GM12878 (cell line): ENCODE measurements at regions not wholly inside any gene's neighbourhood (a gene's known extent, or its start where the extent isn't known, plus 50 kb on each side); places are given as distances from the start of the nearest gene placed in this dataset.

ENCODE experiments used
- ATAC-seq: fragments of 200-7000 bp; cut with Tn5 transposase; 3 replicates; pipeline ENCODE4 v1.9.1; 2020; ENCODE audit warnings: mild to moderate bottlenecking, moderate library complexity
- BruUV-seq: library from RNA; stranded (reverse); fragments of 400-500 nt; replicated peaks from 2 replicates; lab custom pipeline; 2021; lab: Mats Ljungman, UMichigan
- CTCF ChIA-PET: fragments of 300-600 bp; sonication (Branson Sonifier 250); formaldehyde crosslinking; extraction: SDS; loops from one replicate; lab custom pipeline; 2021; ENCODE audit warnings: inconsistent platforms; lab: Yijun Ruan, JAX
- POLR2A ChIA-PET: fragments of 350-600 bp; formaldehyde crosslinking; extraction: SDS; loops from one replicate; lab custom pipeline; 2021; ENCODE audit warnings: inconsistent platforms; lab: Charles Lee
- RAD21 ChIA-PET: fragments of 300-600 bp; sonication (Branson Sonifier 250); formaldehyde crosslinking; loops from one replicate; lab custom pipeline; 2023; ENCODE audit warnings: antibody characterized with exemption; ENCODE audit not compliant: unreplicated experiment; lab: Charles Lee
- SMC1A ChIA-PET: fragments of 300-600 bp; sonication (Branson Sonifier 250); formaldehyde crosslinking; loops from one replicate; lab custom pipeline; 2023; ENCODE audit not compliant: unreplicated experiment, uncharacterized antibody; lab: Charles Lee
- DNase-seq: peaks from one replicate; pipeline ENCODE4 v3.0.0-alpha.2; 2011; ENCODE audit warnings: low read depth, low spot score
- FAIRE-seq: peaks from 3 replicates; lab custom pipeline; 2011; peaks lifted over from hg19 to GRCh38; lab: Jason Lieb, UNC
- H2AFZ ChIP-seq: 2 replicates; pipeline ENCODE4 v1.6.0; 2011; ENCODE audit warnings: low read depth, low read length, control low read depth; ENCODE audit not compliant: control insufficient read depth
- H3K27ac ChIP-seq: 2 replicates; pipeline ENCODE4 v1.5.1; 2011; ENCODE audit warnings: control low read depth; ENCODE audit not compliant: control insufficient read depth, insufficient read depth
- H3K27me3 ChIP-seq, 2 experiments: replicated peaks in 1 of 2; 2 replicates each; pipeline versions ENCODE4 v1.6.0 to v1.6.1; 2011; ENCODE audit warnings: low read length in 1 of 2; ENCODE audit not compliant: control insufficient read depth in 2 of 2, insufficient read depth in 2 of 2
- H3K36me3 ChIP-seq, 2 experiments: 2 replicates each; pipeline ENCODE4 v1.5.1; 2011; ENCODE audit warnings: low read length in 1 of 2; ENCODE audit not compliant: control insufficient read depth in 2 of 2, insufficient read depth in 2 of 2
- H3K4me1 ChIP-seq: 2 replicates; pipeline ENCODE4 v1.6.1; 2011; ENCODE audit warnings: mild to moderate bottlenecking, low read length, moderate library complexity, mixed read lengths; ENCODE audit not compliant: control insufficient read depth, insufficient read depth
- H3K4me2 ChIP-seq: 2 replicates; pipeline ENCODE4 v1.6.0; 2011; ENCODE audit warnings: control low read depth; ENCODE audit not compliant: control insufficient read depth, insufficient read depth
- H3K4me3 ChIP-seq: fragments of 200-600 bp; sonication (generic); 2 replicates; pipeline ENCODE4 v1.5.1; 2016
- H3K79me2 ChIP-seq: 2 replicates; pipeline ENCODE4 v1.6.0; 2011; ENCODE audit warnings: low read length; ENCODE audit not compliant: control insufficient read depth, insufficient read depth
- H3K9ac ChIP-seq: 2 replicates; pipeline ENCODE4 v1.8.0; 2011; ENCODE audit warnings: low read length, control low read depth, mixed read lengths; ENCODE audit not compliant: control insufficient read depth, insufficient read depth
- H3K9me3 ChIP-seq: replicated peaks from 3 replicates; pipeline ENCODE4 v1.5.1; 2011; ENCODE audit warnings: mild to moderate bottlenecking, low read length; ENCODE audit not compliant: control insufficient read depth, insufficient read depth
- H4K20me1 ChIP-seq: 2 replicates; pipeline ENCODE4 v1.6.0; 2011; ENCODE audit not compliant: control insufficient read depth, insufficient read depth
- BHLHE40 ChIP-seq, 2 experiments: fragments of 450-650 bp in 1 of 2; IDR thresholded peaks; 2 replicates each; pipeline ENCODE4 v1.6.1; 2011 to 2017; ENCODE audit warnings: low read depth in 2 of 2, borderline replicate concordance in 1 of 2, improper control_type of control experiment in 1 of 2, low read length in 1 of 2, mild to moderate bottlenecking in 1 of 2
- DPF2 ChIP-seq: fragments of 450-650 bp; IDR thresholded peaks from 2 replicates; pipeline ENCODE4 v1.6.1; 2017; ENCODE audit warnings: mild to moderate bottlenecking
- WGBS: methylation state at CpG from one replicate; pipeline ENCODE4 v1.1.6; 2016; ENCODE audit warnings: low lambda C conversion rate; ENCODE audit not compliant: insufficient replicate concordance, insufficient coverage; ENCODE audit errors: missing lambda C conversion rate; 5-methylcytosine and 5-hydroxymethylcytosine counted together
- in situ Hi-C: fragments of 300-500 bp; cut with MboI; formaldehyde crosslinking; loops from 9 replicates; pipeline ENCODE4 v1.14.3; 2018; ENCODE audit warnings: mixed read lengths
- intact Hi-C: fragments of 100-400 bp; cut with micrococcal nuclease; formaldehyde crosslinking; loops from one replicate; pipeline ENCODE4 v1.14.2; 2022; ENCODE audit not compliant: unreplicated experiment
- TF ChIP-seq, protein P1 (sequence below): fragments of 450-650 bp; formaldehyde crosslinking; IDR thresholded peaks from 2 replicates; pipeline ENCODE4 v1.5.0; 2022; ENCODE audit warnings: mild to moderate bottlenecking, missing genetic modification characterization
- TF ChIP-seq, protein P2 (sequence below): IDR thresholded peaks from 2 replicates; pipeline ENCODE4 v1.6.1; 2011; ENCODE audit warnings: borderline replicate concordance, low read depth, mild to moderate bottlenecking, moderate library complexity, mixed read lengths, low read length; ENCODE audit not compliant: insufficient read depth; ENCODE audit errors: extremely low read length
- TF ChIP-seq, protein P3 (sequence below): fragments of 450-650 bp; IDR thresholded peaks from 2 replicates; pipeline ENCODE4 v1.6.1; 2017; ENCODE audit warnings: mild to moderate bottlenecking, moderate library complexity

DNA sequence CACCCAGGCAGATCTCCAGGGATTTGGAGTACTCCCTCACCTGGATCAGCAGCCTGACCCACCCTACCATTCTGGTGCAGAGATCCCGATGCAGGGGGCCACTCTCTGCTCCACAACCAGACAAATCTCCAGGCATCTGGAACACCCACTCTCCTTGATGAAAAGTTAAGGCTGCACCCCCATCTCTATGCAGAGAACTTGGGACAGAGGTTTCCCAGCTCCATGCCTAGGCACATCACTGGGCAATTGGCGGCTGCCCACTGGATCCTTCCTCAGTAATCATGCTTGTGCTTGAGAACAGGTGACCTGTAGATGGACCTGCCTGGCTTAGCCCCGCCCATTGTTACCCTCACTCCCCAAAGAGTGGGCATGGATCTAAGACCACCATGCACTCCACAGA lies 624.9 kb downstream of the CBLN2 start:
- no peak overlapping the region for H3K4me2 ChIP-seq
- H3K79me2 ChIP-seq = no peaks in the 10 kb centered on the region
- H3K9me3 ChIP-seq = no peaks in the 10 kb centered on the region
- in situ Hi-C loops = no loop called here
- H4K20me1 ChIP-seq = no peaks in the 10 kb centered on the region
- no peaks in the 10 kb centered on the region for H3K36me3 ChIP-seq
- H3K4me3 ChIP-seq = no peak overlapping the region
- TF ChIP-seq, protein P1, sequence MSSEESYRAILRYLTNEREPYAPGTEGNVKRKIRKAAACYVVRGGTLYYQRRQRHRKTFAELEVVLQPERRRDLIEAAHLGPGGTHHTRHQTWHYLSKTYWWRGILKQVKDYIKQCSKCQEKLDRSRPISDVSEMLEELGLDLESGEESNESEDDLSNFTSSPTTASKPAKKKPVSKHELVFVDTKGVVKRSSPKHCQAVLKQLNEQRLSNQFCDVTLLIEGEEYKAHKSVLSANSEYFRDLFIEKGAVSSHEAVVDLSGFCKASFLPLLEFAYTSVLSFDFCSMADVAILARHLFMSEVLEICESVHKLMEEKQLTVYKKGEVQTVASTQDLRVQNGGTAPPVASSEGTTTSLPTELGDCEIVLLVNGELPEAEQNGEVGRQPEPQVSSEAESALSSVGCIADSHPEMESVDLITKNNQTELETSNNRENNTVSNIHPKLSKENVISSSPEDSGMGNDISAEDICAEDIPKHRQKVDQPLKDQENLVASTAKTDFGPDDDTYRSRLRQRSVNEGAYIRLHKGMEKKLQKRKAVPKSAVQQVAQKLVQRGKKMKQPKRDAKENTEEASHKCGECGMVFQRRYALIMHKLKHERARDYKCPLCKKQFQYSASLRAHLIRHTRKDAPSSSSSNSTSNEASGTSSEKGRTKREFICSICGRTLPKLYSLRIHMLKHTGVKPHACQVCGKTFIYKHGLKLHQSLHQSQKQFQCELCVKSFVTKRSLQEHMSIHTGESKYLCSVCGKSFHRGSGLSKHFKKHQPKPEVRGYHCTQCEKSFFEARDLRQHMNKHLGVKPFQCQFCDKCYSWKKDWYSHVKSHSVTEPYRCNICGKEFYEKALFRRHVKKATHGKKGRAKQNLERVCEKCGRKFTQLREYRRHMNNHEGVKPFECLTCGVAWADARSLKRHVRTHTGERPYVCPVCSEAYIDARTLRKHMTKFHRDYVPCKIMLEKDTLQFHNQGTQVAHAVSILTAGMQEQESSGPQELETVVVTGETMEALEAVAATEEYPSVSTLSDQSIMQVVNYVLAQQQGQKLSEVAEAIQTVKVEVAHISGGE (CRISPR knock-in tag) = no peak
- TF ChIP-seq, protein P2, sequence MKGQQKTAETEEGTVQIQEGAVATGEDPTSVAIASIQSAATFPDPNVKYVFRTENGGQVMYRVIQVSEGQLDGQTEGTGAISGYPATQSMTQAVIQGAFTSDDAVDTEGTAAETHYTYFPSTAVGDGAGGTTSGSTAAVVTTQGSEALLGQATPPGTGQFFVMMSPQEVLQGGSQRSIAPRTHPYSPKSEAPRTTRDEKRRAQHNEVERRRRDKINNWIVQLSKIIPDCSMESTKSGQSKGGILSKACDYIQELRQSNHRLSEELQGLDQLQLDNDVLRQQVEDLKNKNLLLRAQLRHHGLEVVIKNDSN = no peak
- TF ChIP-seq BHLHE40 (IDR thresholded peaks at IDR 0.05; ENCODE audit: borderline replicate concordance in 1 of 2, low read depth in 2 of 2, low read length in 1 of 2) (no peak), DPF2 (no peak)
- TF ChIP-seq, protein P3, sequence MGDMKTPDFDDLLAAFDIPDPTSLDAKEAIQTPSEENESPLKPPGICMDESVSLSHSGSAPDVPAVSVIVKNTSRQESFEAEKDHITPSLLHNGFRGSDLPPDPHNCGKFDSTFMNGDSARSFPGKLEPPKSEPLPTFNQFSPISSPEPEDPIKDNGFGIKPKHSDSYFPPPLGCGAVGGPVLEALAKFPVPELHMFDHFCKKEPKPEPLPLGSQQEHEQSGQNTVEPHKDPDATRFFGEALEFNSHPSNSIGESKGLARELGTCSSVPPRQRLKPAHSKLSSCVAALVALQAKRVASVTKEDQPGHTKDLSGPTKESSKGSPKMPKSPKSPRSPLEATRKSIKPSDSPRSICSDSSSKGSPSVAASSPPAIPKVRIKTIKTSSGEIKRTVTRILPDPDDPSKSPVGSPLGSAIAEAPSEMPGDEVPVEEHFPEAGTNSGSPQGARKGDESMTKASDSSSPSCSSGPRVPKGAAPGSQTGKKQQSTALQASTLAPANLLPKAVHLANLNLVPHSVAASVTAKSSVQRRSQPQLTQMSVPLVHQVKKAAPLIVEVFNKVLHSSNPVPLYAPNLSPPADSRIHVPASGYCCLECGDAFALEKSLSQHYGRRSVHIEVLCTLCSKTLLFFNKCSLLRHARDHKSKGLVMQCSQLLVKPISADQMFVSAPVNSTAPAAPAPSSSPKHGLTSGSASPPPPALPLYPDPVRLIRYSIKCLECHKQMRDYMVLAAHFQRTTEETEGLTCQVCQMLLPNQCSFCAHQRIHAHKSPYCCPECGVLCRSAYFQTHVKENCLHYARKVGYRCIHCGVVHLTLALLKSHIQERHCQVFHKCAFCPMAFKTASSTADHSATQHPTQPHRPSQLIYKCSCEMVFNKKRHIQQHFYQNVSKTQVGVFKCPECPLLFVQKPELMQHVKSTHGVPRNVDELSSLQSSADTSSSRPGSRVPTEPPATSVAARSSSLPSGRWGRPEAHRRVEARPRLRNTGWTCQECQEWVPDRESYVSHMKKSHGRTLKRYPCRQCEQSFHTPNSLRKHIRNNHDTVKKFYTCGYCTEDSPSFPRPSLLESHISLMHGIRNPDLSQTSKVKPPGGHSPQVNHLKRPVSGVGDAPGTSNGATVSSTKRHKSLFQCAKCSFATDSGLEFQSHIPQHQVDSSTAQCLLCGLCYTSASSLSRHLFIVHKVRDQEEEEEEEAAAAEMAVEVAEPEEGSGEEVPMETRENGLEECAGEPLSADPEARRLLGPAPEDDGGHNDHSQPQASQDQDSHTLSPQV = no peak
- ChIA-PET POLR2A (no interaction called here), SMC1A (no interaction called here), CTCF (no interaction called here), RAD21 (no interaction called here)
- no peak for FAIRE-seq
- no peaks in the 10 kb centered on the region for H3K27me3 ChIP-seq
- no TSS peak for BruUV-seq
- H3K4me1 ChIP-seq = no peaks in the 10 kb centered on the region
- no peak overlapping the region for H3K9ac ChIP-seq
- 28% methylated on average over 3 of the region's 3 CpGs for WGBS
- no peak overlapping the region for H2AFZ ChIP-seq
- intact Hi-C loops = no loop called here
- DNase-seq = no peak
- ATAC-seq = no peak
- no peak overlapping the region for H3K27ac ChIP-seq
